H1 (cell line): ENCODE measurements at regions not wholly inside any gene's neighbourhood (a gene's known extent, or its start where the extent isn't known, plus 50 kb on each side); places are given as distances from the start of the nearest gene placed in this dataset.

Source experiments
- GTF2F1 ChIP-seq: IDR thresholded peaks from 2 replicates; pipeline ENCODE4 v1.6.1; 2012; ENCODE audit warnings: low read depth, low read length, improper control_type of control experiment, borderline replicate concordance
- HDAC2 ChIP-seq, 2 experiments: fragments of 300-600 bp in 1 of 2; sonication (generic) in 1 of 2; IDR thresholded peaks; 2 replicates each; pipeline ENCODE4 v1.6.1; 2011 to 2012; ENCODE audit warnings: low read depth in 2 of 2, low read length in 2 of 2, mild to moderate bottlenecking in 2 of 2, moderate library complexity in 2 of 2, borderline replicate concordance in 1 of 2, inconsistent platforms in 1 of 2
- SP2 ChIP-seq: IDR thresholded peaks from 2 replicates; pipeline ENCODE4 v1.6.1; 2012; ENCODE audit warnings: mild to moderate bottlenecking, low read length, inconsistent platforms
- YY1 ChIP-seq: IDR thresholded peaks from 2 replicates; pipeline ENCODE4 v1.6.1; 2011; ENCODE audit warnings: low read depth, mild to moderate bottlenecking, low read length

DNA sequence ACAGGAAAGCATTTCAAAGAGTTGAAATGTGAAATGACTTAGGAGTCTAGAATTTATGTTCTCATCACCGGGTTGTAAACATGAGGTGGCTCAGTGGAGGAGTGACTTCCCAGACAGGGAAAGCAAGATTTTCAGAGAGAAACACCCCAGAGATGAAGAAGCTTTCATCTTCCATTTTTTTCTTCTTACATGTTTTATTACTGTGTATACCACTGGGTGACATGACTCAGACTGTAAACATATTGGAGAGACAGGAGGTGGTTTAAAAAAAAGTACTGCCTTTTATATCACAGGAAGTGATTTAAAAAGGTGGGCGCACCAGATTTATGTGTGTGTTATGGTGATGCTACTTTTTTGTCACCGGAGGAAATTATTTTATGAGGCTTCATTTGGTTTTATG, 209.1 kb upstream of the TUT7 start (continued):
- TF ChIP-seq GTF2F1 (no peak), SP2 (no peak), HDAC2 (IDR thresholded peaks at IDR 0.05; ENCODE audit: borderline replicate concordance in 1 of 2, low read depth in 2 of 2, low read length in 2 of 2) (no peak), YY1 (no peak)
